ENCODE measurements at regions not wholly inside any gene's neighbourhood (a gene's known extent, or its start where the extent isn't known, plus 50 kb on each side); places are given as distances from the start of the nearest gene placed in this dataset.

- TF ChIP-seq EZH2 (IDR thresholded peaks at IDR 0.05; ENCODE audit: borderline replicate concordance, insufficient read depth, low read length, poor library complexity, severe bottlenecking) (no peak), MXI1 (conservative IDR thresholded peaks at IDR 0.05; ENCODE audit: poor library complexity, severe bottlenecking) (no peak), CTCF (IDR thresholded peaks at IDR 0.05; ENCODE audit: poor library complexity, severe bottlenecking) (no peak), POLR2AphosphoS5 (IDR thresholded peaks at IDR 0.05) (no peak), SMC3 (conservative IDR thresholded peaks at IDR 0.05; ENCODE audit: poor library complexity) (no peak), EP300 (conservative IDR thresholded peaks at IDR 0.05; ENCODE audit: poor library complexity, severe bottlenecking) (no peak), RAD21 (conservative IDR thresholded peaks at IDR 0.05) (no peak)
- TF ChIP-seq, protein P1, sequence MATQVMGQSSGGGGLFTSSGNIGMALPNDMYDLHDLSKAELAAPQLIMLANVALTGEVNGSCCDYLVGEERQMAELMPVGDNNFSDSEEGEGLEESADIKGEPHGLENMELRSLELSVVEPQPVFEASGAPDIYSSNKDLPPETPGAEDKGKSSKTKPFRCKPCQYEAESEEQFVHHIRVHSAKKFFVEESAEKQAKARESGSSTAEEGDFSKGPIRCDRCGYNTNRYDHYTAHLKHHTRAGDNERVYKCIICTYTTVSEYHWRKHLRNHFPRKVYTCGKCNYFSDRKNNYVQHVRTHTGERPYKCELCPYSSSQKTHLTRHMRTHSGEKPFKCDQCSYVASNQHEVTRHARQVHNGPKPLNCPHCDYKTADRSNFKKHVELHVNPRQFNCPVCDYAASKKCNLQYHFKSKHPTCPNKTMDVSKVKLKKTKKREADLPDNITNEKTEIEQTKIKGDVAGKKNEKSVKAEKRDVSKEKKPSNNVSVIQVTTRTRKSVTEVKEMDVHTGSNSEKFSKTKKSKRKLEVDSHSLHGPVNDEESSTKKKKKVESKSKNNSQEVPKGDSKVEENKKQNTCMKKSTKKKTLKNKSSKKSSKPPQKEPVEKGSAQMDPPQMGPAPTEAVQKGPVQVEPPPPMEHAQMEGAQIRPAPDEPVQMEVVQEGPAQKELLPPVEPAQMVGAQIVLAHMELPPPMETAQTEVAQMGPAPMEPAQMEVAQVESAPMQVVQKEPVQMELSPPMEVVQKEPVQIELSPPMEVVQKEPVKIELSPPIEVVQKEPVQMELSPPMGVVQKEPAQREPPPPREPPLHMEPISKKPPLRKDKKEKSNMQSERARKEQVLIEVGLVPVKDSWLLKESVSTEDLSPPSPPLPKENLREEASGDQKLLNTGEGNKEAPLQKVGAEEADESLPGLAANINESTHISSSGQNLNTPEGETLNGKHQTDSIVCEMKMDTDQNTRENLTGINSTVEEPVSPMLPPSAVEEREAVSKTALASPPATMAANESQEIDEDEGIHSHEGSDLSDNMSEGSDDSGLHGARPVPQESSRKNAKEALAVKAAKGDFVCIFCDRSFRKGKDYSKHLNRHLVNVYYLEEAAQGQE (IDR thresholded peaks at IDR 0.05; ENCODE audit: borderline replicate concordance): no peak
These were observed 552.6 kb downstream of the MRPL39 start for GRCh38 chr21:25054689-25055088.

Data from neural cell (in vitro differentiated cells).